ENCODE measurements at regions not wholly inside any gene's neighbourhood (a gene's known extent, or its start where the extent isn't known, plus 50 kb on each side); places are given as distances from the start of the nearest gene placed in this dataset.

DNA sequence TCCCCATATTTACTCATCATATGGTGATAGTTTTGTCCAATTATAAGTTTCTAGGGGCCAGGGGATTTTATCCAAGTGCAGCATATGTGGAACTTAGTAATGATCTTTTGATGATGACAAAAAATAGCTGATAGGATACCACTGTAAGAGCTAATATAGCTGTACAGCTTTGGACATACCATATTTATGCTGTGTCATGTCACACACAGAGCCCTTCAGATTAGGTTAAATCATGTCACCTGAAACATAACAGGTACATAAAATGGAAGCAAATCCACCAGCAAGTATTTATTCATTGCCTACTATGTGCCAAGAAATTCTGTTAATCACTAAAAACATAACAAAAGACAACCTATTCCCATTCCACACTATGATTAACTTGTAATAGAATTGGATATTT, 82.8 kb upstream of the IPO9 start:
- DNase-seq (ENCODE audit: low read depth in 2 of 2) = no peak

DNA sequence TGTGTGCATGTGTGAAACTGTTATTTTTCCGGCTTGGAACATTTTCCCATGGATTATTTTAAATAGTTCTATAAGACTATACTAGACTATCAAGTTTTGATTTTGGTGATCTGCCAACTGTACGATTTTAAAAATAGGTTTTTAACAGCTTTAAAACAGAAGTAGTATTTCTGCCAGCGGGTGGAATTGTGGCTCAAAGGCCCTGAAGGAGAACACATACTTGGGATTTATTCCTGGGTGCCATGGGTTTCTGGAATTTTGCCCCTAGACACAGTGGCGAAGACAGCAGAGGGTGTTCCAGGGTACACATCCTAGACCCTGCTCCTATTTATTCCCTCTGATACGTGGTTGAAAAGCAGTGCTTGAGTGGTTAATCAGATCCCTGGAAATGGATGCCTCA, 81.7 kb upstream of the IPO9 start:
- DNase-seq (ENCODE audit: low read depth in 2 of 2) = no peak

DNA sequence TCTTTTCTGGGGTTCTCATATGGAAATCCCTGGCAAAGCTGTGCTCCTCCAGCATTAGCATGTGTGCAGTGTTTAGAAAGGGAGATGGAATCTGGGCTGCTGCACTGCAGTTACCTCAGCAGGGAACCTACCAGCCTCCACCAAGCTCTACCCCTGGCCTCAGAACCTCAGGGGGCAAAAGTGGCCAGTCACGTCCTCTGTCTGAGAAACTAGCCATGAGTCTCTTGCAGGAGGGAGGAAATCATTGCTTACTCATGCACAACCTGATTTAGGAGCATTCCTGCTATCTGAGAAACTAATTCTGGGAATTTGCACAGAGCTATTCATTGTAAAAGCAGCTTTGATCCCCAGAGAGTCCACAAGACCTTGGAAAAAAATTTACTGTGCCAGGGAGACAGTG, 80.6 kb upstream of the IPO9 start:
- no peak for DNase-seq (ENCODE audit: low read depth in 2 of 2)

DNA sequence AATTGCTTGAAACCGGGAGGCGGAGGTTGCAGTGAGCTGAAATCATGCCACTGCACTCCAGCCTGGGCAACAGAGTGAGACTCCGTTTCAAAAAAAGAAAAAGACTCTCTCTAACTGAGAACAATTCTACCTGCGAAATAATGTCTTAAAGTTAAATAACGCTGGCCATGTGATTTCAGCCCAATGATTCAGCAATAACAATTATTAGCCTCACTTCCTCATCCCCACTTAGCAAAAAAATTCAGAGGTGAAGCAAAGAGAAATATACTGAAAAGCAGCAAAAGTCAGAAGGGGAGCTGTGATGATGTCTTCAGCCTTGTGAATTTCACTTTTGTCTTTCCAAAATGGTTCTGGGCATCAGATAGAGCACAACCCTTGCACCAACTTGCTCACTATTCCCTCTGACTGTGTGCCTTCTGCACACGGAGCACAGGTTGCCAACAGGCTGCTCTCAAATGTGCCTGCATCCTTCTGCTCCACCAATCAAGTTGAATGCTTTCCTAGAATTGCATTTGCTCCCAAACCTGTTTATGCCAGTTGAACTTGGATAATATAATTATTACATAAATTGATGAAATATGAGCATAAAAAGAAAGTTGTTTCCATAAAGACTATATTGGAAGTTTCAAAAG, 79.8 kb upstream of the IPO9 start:
- DNase-seq (ENCODE audit: low read depth in 2 of 2) = no peak

DNA sequence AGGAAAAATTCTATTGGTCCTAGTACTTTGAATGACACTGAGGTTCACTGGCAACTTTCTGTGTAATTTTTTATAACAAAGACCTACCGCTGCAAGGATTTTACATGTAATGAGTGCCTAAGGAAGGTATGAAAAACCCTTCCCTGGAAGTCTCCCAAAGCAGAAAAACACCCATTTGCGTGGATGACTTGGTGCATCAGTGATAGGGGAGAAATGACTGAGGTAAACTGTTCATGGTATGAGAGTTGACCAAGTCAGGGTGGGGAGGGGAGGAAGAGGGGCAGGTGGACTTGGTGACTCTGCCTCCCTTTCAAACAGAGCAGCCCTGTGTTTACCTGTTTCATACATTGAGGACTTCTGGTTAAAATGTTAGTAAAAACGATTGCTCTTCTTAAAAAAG, 78.8 kb upstream of the IPO9 start:
- DNase-seq (ENCODE audit: low read depth in 2 of 2) = no peak

DNA sequence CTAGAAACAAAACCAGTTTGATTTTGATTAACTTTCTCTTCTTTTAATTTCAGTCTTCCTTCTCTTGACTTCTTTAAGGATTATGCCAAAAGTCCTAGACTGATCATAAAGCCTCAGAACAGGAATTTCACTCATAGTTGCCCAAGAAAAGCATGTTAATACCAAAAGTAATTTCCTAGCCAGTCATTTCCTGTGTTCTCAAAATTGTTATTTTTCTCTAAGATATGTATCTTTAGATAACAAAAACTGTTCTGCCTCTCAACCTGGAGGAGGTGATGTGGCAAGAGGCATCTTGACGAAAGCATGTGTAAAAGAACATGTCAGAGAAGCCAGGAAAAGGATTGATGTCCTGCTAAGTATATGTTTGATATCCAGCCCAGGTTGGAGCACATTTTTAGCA, 78.0 kb upstream of the IPO9 start:
- DNase-seq (ENCODE audit: low read depth in 2 of 2) = no peak

DNA sequence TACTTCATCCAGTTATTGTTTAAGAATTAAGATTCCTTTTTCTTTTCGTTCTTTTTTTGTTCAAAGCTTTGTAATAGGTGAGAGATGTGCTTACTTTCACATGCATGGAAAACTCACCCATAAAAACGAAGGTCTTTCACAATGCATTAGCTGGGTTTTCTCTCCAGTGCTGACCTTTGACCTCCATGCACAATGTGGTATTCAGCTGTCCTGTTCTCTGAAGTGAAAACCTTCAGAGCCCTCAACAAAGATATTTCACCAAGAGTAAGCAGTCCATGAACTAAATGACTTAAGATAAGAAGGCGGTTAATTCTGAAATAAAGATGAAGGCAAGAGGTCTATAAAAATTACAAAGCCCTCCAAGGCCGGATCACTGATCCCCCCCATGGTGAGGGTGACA, 77.1 kb upstream of the IPO9 start:
- DNase-seq (ENCODE audit: low read depth in 2 of 2) = no peak

DNA sequence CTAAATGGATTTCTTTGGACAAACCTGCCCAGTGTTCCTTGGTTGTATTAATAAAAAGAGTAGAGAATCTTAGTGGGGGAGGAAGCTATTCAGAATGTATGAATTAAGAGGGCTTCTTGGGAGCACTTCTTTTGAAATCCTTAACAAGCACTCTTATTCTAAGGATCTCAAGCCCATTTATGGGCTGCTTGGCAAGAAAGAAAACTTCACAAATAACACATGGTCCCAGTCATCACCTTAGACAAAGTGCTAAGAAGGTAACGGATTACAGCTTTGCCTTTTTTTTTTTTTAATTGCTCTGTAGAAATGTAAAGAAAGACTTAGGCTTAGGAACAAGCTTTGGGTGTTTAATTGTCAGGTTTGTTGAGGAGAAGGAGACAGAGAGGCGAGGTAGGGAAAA, 76.6 kb upstream of the IPO9 start:
- no peak for DNase-seq (ENCODE audit: low read depth in 2 of 2)

DNA sequence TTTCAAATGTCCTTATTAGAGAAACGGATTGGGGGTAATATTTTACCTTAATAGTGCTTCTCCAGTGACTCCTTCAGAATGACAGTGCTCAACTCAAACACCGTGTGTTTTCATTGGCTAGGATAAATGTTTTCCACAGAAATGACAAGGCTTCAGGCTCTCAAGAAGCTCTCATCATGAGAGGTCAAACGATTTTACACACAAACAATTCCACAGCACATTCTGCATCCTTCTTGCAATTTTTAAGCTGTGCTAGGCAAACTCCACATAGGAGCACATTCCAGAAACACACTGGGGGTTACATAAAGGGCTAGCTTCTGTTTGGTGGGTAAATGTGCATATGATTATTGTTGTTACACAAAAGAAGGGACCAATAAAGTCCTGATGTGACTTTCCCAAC, 75.5 kb upstream of the IPO9 start:
- no peak for DNase-seq (ENCODE audit: low read depth in 2 of 2)

DNA sequence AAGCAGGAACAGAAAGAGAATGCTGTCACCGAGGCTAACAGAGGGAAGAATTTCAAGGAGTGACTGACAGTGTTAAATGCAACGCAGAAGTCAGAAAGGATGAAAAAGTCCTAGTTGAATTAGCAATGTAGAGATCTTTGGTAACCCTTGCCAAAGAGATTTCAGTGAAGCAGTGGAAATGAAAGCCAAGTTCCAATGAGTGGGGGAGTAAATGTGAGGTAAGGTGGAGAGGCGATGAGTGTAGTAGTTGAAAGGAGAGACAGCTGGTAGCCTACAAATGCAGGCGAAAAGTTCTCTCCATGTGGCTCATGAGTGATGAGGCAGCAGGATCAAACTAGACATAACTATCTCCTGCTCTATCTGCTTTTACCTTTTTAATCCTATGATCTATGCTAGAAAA, 74.6 kb upstream of the IPO9 start:
- DNase-seq (ENCODE audit: low read depth in 2 of 2) = no peak

DNA sequence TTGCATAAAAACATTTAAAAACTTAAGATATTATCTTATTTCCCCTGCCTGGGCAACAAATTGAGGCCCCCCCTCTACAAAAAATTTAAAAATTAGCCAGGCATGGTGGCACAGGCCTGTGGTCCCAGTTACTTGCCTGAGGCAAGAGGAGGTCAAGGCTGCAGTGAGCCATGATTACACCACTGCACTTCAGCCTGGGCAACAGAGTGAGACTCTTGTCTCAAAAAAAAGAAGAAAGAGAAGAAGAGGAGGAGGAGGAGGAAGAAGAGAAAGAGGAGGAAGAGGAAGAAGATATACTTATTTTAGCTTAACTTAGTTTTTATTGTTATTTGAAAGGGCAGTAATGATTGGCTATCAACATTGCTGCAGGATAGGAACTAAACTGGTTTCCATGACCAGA, 73.8 kb upstream of the IPO9 start:
- no peak for DNase-seq (ENCODE audit: low read depth in 2 of 2)

DNA sequence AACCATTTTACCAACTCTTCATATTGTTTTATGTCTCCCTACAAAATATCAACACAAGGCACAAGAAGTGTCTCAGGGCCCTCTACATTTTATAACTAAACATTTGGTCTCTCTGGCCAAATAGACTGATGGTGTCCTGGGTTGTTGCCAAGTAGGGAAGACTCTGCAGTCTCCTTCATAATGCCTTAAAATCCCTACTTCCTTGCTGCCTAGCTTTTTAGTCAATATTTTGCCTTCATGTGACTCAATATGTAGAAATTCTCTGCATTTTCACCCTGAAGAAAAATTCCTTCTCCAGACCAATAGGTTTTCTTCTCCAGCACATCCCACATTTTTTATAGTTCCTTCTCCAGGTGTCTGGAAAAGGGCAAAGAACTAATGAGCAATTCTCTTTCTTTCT, 72.6 kb upstream of the IPO9 start:
- no peak for DNase-seq (ENCODE audit: low read depth in 2 of 2)

DNA sequence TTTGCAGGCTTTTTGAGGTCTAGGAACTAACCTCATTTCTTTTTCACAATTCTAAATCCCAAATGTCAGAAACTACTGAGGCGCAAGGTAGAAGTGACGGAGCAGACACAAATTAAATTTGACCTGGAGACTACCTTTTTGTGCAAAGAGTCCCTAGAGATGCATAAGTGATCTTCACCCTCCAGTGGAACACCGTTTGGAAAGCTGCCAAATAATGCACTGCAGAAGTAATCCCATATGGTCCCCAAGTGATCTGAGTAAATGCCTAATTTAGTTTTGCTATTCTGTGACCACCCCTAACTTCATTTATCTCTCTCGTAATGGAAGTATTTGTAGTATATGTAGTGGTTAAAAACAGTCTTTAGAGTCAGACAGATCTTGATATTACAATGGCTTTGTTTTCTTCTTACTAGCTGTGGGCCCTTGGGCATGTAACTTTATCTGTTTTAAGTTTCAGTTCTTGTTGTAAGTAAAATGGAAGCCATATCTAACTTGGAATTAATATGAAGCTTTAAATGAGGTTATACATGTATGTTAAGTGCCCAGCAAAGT, 70.4 kb upstream of the IPO9 start:
- DNase-seq (ENCODE audit: low read depth in 2 of 2) = no peak

DNA sequence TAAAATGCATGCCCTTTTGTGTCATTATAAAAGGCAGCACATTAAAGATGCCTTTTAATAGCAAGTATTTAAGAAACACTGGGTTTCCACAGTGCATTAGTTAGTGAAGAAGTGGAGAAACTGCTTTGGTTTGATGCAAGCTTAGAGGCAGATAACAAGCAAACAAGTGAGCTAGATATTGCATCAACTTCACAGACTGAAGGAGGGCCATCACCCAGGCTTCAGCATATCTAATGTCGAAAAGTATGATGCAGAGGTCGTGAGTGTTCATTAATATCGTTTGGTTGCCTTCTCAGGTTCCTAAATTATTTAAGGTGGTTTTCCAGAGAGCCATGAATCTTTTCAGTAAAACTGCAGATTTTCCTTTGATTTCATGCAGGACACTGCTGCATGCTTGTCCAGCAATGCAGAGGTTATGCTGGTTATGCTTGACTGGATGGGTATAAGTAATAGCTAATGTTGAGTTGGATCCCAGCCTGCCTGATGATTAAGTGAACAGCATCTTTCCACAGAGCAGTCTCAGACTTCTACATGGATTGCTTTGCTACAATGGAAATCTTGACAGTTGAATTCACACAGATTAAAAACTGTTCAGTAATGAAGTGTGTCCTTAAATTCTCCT, 69.7 kb upstream of the IPO9 start:
- no peak for DNase-seq (ENCODE audit: low read depth in 2 of 2)

DNA sequence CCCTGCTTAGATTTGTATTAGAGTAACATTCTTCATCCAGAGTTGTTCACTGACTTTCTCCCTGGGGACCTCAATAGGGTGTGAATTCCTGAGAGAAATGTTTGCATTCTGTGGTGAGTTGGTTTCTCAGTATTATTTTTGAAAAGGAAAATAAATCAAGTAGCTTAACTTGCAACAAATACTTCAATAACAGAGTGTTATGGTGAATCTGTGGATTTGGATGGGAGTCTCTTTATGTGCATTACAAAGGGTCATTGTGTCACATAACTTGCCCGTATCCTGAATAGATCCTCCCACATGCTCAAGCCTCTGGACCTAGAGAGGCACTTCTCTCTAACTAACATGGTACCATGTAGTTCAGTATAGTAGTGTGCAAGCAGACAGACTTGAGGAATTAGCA, 68.4 kb upstream of the IPO9 start:
- no peak for DNase-seq (ENCODE audit: low read depth in 2 of 2)

DNA sequence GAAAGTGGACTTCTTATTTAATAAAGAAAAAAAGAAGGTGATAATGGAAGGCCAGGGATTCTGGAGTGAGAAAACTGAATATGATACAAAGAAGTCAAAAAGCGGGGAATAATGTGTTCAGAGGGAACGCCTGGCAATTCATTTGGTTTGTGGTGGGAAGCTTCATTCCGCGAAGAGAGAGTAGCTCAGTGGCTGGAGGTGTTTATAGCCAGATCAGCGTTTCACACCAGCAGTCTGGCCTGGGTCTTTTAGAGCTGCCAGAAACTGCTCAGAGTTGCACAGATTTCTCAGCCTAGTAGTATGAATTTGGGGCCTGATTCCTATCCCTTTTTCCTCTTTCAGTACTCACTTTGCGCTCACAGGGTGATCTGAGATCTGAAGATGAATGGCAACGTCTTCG, 67.8 kb upstream of the IPO9 start:
- DNase-seq (ENCODE audit: low read depth in 2 of 2) = no peak

DNA sequence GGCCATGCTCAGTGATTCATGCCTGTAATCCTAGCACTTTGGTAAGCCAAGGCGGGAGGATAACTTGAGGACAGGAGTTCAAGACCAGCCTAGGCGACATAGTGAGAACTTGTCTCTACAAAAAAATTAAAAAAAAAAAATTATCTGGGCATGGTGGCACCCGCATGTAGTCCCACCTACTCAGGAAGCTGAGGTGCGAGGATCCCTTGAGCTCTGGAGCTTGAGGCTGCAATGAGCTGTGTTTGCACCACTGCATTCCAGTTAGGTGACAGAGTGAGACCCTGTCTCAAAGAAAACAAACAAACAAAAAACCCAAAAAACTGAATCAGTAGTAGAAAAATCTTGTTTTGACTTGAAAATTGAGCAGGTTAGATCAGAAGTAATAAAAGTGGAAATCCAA, 67.1 kb upstream of the IPO9 start:
- no peak for DNase-seq (ENCODE audit: low read depth in 2 of 2)

DNA sequence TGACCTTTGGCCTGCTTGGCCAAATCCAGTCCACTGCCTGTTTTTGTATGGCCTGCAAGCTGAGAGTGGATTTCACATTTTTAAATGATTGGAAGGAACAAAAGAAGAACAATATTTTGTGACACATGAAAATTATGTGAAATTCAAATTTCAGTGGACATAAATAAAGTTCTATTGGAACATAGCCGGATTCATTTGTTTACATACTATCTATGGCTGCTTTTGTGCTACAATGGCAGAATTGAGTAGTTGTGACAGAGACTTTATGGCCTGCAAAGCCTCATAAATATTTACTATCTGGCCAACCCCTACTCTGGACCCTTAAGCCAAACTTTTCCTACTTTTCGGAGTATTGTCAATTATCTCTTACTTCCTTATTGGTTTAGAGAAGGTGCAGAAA, 66.6 kb upstream of the IPO9 start:
- DNase-seq (ENCODE audit: low read depth in 2 of 2) = no peak

DNA sequence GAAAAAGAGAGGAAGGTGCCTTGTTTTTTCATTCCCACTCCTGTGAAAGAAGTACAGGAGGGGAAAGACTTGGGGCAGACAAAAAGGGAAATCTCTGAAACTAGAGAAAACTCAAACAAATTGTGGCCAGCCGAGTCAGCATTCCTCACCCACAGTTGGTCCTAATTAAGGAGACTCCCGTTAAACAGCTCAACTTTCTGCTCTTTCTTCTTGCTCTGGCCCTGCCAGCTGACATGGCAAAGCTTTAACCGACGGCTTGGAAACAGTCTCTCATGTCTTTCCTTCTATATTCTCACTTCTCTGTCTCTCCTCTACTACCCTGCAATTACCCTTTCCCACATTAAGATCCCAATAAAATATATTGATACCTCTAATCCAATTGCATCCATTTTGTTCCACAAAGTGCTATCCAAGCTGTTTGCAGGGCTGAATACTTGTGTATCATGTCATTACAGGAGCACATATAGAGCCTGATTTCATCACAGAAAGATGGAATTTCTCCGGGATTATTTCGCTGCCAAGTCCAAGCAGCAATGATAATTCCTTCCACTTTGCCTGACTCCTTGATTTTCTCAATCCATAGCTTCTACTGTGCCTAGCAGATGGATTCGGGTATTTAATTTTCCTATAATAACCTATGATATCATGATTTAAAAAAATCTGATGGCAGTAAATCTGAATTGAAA, 65.4 kb upstream of the IPO9 start:
- DNase-seq (ENCODE audit: low read depth in 2 of 2) = no peak

DNA sequence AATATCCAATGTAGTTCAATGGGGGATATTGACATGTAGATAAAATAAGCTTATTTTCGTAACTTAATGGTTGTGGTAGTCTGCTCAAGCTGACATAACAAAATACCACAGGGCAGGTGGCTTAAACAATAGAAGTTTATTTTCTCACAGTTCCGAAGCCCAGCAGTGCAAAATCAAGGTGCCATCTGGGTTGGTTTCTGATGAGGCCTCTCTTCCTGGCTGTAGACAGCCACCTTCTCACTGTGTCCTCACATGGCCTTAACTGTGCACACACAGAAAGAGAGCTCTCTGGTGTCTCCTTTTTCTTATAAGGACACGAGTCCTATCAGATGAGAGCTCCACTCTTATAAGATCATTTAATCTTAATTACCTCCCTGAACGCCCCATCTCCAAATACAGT, 64.8 kb upstream of the IPO9 start:
- DNase-seq (ENCODE audit: low read depth in 2 of 2) = no peak

DNA sequence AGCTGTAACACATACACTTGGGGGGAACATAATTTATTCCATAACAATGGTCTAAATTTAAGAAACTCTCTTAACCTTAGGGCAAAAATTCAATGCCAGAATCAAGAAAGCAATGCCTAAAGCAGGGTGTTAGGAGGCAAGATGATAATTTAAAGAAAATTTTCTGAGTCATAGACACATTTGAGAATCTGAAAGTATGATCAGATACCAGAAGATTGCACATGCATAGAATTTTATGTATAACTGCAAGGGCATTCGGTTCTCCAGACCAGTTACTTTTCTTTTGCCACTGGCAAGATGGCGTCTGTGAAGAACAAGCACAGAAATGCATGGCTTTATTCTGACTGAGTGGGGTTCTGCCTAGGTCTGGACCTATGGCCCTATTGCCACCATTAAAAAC, 64.4 kb upstream of the IPO9 start:
- no peak for DNase-seq (ENCODE audit: low read depth in 2 of 2)

DNA sequence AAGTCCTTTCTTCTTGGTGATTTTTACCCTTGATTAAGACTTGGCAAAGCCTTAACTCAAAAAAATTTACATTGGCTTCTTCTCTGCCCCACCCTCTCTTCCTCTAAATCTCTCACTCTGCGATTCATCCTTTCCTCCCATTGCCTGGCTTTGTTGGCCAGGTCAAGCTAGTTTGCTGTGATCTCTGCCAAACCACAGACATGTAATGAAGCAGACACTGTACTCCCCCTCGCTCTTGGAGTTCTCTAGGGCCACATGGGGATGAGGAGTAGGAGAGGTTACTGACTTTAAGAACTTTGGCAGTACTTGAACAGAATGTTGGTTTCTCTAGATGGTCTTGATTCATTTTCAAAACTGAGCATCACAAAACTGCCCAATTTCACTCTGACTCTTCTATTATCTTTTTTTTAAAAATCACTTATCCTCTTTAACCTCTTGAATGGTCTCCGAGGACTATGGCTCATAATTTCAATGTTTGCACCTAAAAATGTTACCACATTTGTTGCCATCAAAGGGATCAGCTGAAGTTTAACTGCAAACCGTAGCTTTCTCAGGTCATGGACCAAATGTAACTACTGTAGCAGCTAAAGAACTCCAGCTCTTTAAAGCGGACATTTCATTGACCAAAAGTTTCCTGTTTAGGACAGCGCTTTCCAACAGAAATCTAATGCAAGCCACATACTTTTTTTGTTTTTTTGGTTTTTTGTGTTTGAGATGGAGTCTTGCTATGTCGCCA, 62.7 kb upstream of the IPO9 start:
- no peak for DNase-seq (ENCODE audit: low read depth in 2 of 2)

DNA sequence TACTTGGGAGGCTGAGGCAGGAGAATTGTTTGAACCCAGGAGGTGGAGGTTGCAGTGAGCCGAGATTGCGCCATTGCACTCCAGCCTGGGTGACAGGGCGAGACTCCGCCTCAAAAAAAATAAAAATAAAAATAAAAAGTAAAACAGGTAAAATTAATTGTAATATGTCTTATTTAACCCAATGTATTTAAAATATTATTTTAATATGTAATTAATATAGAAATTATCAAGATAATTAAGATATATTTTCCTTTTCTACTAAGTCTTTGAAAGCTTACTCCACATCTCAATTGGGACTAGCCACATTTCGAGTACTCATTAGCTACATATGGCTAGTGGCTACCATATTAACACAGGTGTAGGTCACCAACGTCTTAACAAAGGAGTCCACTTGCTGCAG, 61.6 kb upstream of the IPO9 start:
- no peak for DNase-seq (ENCODE audit: low read depth in 2 of 2)

Data from stimulated activated CD4-positive, alpha-beta T cell treated with anti-CD3 and anti-CD28 coated beads, Interleukin-1b, Interleukin-23, amount 100 ng/mL, for 1 hour (primary cell).